ENCODE measurements at regions not wholly inside any gene's neighbourhood (a gene's known extent, or its start where the extent isn't known, plus 50 kb on each side); places are given as distances from the start of the nearest gene placed in this dataset.

DNA sequence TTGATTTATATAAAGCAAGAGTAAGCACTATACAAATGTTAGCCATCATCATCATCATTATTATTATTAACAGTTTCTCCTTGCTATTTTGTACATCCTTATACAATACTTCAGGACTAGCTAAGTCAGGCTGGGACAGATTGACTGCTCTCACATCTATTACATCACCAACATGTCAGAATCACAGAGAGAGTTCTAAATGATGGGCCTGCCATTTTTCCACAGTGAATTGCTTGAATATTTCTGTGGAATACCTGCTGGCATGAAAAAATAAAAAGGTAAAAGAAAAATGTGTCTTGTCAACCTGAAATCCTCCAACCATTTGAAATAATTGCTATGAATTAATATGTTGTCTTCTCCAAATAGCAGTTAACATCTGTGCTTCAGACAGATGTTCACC lies 1311.3 kb downstream of the FAM181B start:
- H3K27ac ChIP-seq = no peak overlapping the region
- TF ChIP-seq ZFX (IDR thresholded peaks at IDR 0.05; ENCODE audit: borderline replicate concordance) = no peak
- TF ChIP-seq, protein P1, sequence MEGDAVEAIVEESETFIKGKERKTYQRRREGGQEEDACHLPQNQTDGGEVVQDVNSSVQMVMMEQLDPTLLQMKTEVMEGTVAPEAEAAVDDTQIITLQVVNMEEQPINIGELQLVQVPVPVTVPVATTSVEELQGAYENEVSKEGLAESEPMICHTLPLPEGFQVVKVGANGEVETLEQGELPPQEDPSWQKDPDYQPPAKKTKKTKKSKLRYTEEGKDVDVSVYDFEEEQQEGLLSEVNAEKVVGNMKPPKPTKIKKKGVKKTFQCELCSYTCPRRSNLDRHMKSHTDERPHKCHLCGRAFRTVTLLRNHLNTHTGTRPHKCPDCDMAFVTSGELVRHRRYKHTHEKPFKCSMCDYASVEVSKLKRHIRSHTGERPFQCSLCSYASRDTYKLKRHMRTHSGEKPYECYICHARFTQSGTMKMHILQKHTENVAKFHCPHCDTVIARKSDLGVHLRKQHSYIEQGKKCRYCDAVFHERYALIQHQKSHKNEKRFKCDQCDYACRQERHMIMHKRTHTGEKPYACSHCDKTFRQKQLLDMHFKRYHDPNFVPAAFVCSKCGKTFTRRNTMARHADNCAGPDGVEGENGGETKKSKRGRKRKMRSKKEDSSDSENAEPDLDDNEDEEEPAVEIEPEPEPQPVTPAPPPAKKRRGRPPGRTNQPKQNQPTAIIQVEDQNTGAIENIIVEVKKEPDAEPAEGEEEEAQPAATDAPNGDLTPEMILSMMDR (IDR thresholded peaks at IDR 0.05) = no peak

GRCh38 chr11:81421251-81421860 lies 1312.3 kb downstream of the FAM181B start:
- no peak overlapping the region for H3K27ac ChIP-seq
- TF ChIP-seq ZFX (IDR thresholded peaks at IDR 0.05; ENCODE audit: borderline replicate concordance) = no peak
- TF ChIP-seq, protein P1 (IDR thresholded peaks at IDR 0.05) = no peak

GRCh38 chr11:81420668-81421250 lies 1312.9 kb downstream of the FAM181B start:
- no peak overlapping the region for H3K27ac ChIP-seq
- TF ChIP-seq, protein P1 (IDR thresholded peaks at IDR 0.05) = 0 out of 2 replicates have a peak, but pooled peaks have one; percentile 7
- TF ChIP-seq ZFX (IDR thresholded peaks at IDR 0.05; ENCODE audit: borderline replicate concordance) = no peak

DNA sequence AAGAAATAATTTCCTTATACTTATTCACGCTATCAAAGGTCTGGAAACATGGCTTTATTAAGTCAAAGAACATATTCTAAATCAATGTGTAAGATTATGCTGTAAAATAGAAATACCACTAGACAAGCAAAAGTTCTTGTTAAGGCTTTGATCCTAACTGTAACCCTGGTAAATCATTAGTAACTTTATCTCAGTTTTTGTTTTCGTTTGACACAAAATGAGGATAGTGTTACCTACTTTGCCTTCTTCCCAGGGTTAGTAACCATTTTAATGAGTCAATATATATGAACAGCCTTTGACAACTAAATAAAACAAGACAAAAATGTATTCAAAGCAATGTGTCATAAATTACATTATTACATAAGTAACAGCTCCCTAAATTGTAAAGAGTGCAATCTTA lies 1336.3 kb downstream of the FAM181B start:
- TF ChIP-seq ZFX (IDR thresholded peaks at IDR 0.05; ENCODE audit: borderline replicate concordance) = no peak
- TF ChIP-seq, protein P1 (IDR thresholded peaks at IDR 0.05) = no peak
- H3K27ac ChIP-seq = no peak overlapping the region

- no peak overlapping the region for H3K27ac ChIP-seq
- TF ChIP-seq, protein P1 (IDR thresholded peaks at IDR 0.05) = no peak
- no peak for TF ChIP-seq ZFX (IDR thresholded peaks at IDR 0.05; ENCODE audit: borderline replicate concordance)
Observed at GRCh38 chr11:81394311-81394710, 1339.4 kb downstream of the FAM181B start.

GRCh38 chr11:81388326-81388725 lies 1345.3 kb downstream of the FAM181B start:
- no peak overlapping the region for H3K27ac ChIP-seq
- TF ChIP-seq ZFX (IDR thresholded peaks at IDR 0.05; ENCODE audit: borderline replicate concordance) = no peak
- TF ChIP-seq, protein P1 (IDR thresholded peaks at IDR 0.05) = no peak

- no peak overlapping the region for H3K27ac ChIP-seq
- TF ChIP-seq, protein P1 (IDR thresholded peaks at IDR 0.05) = no peak
- no peak for TF ChIP-seq ZFX (IDR thresholded peaks at IDR 0.05; ENCODE audit: borderline replicate concordance)
Observed at GRCh38 chr11:81380395-81380794, 1353.3 kb downstream of the FAM181B start.
